ENCODE measurements at regions not wholly inside any gene's neighbourhood (a gene's known extent, or its start where the extent isn't known, plus 50 kb on each side); places are given as distances from the start of the nearest gene placed in this dataset.

GRCh38 chr2:150571121-150571520 lies 83.7 kb upstream of the RND3 start:
- no peak for TF ChIP-seq POLR2AphosphoS5 (IDR thresholded peaks at IDR 0.05; ENCODE audit: insufficient read depth, low read depth, low read length)
- TF ChIP-seq EZH2 (IDR thresholded peaks at IDR 0.05; ENCODE audit: borderline replicate concordance, low read depth, low read length, severe bottlenecking) = no peak
- TF ChIP-seq MYC (IDR thresholded peaks at IDR 0.05; ENCODE audit: low read depth, low read length) = no peak

All from endothelial cell of umbilical vein (primary cell).